Esophagus squamous epithelium (tissue), 4 donors: ENCODE measurements at regions not wholly inside any gene's neighbourhood (a gene's known extent, or its start where the extent isn't known, plus 50 kb on each side); places are given as distances from the start of the nearest gene placed in this dataset.

Experiments used
- CTCF ChIP-seq, 6 experiments: fragments of 450-650 bp in 4 of 6; fragments of 200-600 bp in 2 of 6; sonication (generic) in 2 of 6; IDR thresholded peaks; one replicate each; pipeline ENCODE4 v1.5.1; 2016 to 2019; ENCODE audit warnings: antibody characterized with exemption in 6 of 6, mild to moderate bottlenecking in 4 of 6, moderate library complexity in 4 of 6
- POLR2A ChIP-seq, 4 donors: fragments of 450-650 bp; IDR thresholded peaks; one replicate each; pipeline ENCODE4 v1.6.1; 2017; ENCODE audit warnings: antibody characterized with exemption in 4 of 4, mild to moderate bottlenecking in 4 of 4, moderate library complexity in 3 of 4

- TF ChIP-seq CTCF (IDR thresholded peaks at IDR 0.05) (no peak), POLR2A (IDR thresholded peaks at IDR 0.05) (no peak)
Measured at GRCh38 chr5:155069961-155070360, 56.4 kb downstream of the KIF4B start.
